Posterior cingulate gyrus (tissue), 11 donors: ENCODE measurements at regions not wholly inside any gene's neighbourhood (a gene's known extent, or its start where the extent isn't known, plus 50 kb on each side); places are given as distances from the start of the nearest gene placed in this dataset.

Experiments
- DNase-seq, 10 donors: peaks; one replicate each; pipeline versions ENCODE4 v3.0.0 to v3.0.0-alpha.2; 2020 to 2021; ENCODE audit warnings: mixed read lengths in 3 of 10
- intact Hi-C: fragments of 100-400 bp; cut with DNase I; formaldehyde crosslinking; loops from one replicate; pipeline ENCODE4 v1.15.1; 2023

GRCh38 chr13:75935805-75936204, 299.7 kb downstream of the LMO7 start:
- DNase-seq, result no peak
- intact Hi-C loops, result no loop called here

GRCh38 chr13:75934889-75935288, 298.8 kb downstream of the LMO7 start:
- intact Hi-C loops, result no loop called here
- no peak for DNase-seq

DNA sequence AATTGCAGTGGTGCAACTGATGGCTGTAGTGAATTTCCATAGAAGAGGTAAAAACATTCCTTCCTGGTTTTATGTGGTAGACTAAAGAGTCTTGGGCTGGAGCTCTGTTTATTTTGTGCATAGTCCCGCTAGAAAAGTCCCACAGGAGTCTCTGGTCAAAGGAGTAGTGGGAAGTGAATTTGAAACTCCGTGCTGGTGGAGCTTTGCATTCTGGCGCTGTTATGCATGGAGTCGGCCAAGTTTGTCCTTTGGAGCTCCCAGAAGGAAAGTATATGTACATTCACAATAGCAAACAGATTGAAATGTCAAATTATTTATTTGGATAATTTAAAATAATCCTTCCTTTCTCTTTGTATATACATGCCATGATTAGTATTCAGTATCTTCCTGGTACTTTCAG, 296.5 kb downstream of the LMO7 start:
- no peak for DNase-seq
- intact Hi-C loops, result no loop called here

- intact Hi-C loops, result no loop called here
- DNase-seq, result no peak
Measured at GRCh38 chr13:75931116-75931515, 295.0 kb downstream of the LMO7 start.

DNA sequence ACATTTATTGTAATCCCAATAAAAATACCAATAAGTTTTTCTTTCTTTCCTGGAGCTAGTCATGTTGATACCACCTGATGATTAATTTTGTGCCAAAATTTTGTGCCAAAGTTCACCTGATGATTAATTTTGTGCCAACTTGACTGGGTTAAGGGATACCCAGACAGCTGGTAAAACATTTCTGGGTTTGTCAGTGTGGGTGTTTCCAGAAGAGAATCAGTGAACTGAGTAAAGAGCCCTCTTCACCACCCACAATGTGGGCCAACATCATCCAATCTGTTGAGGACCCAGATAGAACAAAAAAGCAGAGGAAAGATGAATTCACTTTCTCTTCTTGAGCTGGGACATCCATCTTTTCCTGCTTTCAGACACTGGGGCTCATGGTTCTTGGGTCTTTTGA, 292.9 kb downstream of the LMO7 start:
- intact Hi-C loops, result no loop called here
- DNase-seq, result no peak

- intact Hi-C loops, result no loop called here
- DNase-seq, result no peak
Measured at GRCh38 chr13:75927183-75927669, 291.1 kb downstream of the LMO7 start.

DNA sequence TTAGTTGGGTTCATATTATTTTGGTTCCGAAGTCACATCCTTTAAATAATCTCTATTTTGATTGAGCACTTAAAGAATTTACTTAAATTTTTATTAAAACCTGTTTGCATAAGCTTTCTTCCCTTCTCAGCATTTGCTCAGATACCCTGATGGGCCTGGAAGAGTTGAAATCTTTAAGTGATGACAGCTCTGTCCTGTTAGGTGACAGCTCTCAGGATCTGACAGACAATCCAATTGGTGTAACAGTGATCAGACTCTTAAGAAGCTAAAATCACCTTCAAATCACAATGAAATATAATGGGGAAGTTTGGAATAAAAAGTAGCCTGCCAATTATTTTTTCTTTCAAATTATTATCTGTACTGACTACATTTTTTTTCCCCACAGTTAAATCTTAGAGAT, 284.4 kb downstream of the LMO7 start:
- no peak for DNase-seq
- intact Hi-C loops, result no loop called here

GRCh38 chr13:75919660-75920199, 283.6 kb downstream of the LMO7 start:
- intact Hi-C loops, result no loop called here

GRCh38 chr13:75915066-75915465, 278.9 kb downstream of the LMO7 start:
- intact Hi-C loops, result no loop called here
- no peak for DNase-seq

More at GRCh38 chr13:75919660-75920199, 283.6 kb downstream of the LMO7 start:
- DNase-seq, result no peak

- intact Hi-C loops, result no loop called here
- DNase-seq, result no peak
Measured at GRCh38 chr13:75913925-75914324, 277.8 kb downstream of the LMO7 start.

DNA sequence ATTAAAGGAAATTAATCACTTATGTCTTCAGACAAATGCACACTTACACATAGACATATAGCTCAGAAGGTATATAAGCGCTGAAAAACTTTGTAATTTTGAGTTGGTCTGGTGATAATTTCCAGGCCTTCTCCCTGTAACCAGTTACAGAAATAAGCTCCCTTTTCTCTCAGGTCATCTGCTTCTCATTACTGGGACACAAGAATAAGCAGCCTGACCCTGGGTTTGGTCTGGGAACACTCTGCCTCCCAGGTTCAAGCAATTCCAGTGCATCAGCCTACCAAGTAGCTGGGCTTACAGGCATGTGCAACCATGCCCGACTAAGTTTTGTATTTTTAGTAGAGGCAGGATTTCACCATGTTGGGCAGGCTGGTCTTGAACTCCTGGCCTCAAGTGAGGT, 274.5 kb downstream of the LMO7 start:
- no peak for DNase-seq
- intact Hi-C loops, result no loop called here
